Ovary (tissue), 3 donors: ENCODE measurements at regions not wholly inside any gene's neighbourhood (a gene's known extent, or its start where the extent isn't known, plus 50 kb on each side); places are given as distances from the start of the nearest gene placed in this dataset.

Experiments used
- EP300 ChIP-seq: sonication (generic); formaldehyde crosslinking; IDR thresholded peaks from one replicate; pipeline ENCODE4 v1.6.1; 2017; ENCODE audit warnings: antibody characterized with exemption
- POLR2A ChIP-seq: fragments of 450-650 bp; IDR thresholded peaks from one replicate; pipeline ENCODE4 v1.6.1; 2017; ENCODE audit warnings: antibody characterized with exemption, mild to moderate bottlenecking, moderate library complexity
- TF ChIP-seq, protein P1 (sequence below), 3 donors: fragments of 450-650 bp in 2 of 3; fragments of 200-600 bp in 1 of 3; IDR thresholded peaks; one replicate each; pipeline versions ENCODE4 v1.5.1 to v1.8.0; 2016 to 2022; ENCODE audit warnings: antibody characterized with exemption in 3 of 3, mild to moderate bottlenecking in 1 of 3
- donor health status: DM: no; HTN: no; CAD: no.

DNA sequence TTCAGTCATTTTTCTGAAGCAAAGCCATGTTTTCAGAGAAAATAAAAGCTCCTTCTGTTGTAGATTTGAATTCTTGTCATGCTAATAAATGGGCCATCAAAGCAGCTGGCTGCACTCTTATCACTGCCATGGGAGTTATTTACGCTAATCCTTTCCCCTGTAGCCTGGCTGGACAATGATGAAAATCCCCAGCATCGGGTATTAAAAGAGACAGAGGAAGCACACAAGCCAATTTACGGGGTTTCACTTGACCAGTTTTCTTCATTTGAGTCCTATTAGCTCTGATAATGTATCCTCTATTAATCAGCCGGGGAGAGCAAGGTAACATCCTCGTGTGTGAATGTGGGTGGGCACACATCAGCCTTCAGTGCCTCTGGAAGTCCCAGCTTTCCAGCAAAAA lies 470.2 kb upstream of the API5 start:
- TF ChIP-seq, protein P1, sequence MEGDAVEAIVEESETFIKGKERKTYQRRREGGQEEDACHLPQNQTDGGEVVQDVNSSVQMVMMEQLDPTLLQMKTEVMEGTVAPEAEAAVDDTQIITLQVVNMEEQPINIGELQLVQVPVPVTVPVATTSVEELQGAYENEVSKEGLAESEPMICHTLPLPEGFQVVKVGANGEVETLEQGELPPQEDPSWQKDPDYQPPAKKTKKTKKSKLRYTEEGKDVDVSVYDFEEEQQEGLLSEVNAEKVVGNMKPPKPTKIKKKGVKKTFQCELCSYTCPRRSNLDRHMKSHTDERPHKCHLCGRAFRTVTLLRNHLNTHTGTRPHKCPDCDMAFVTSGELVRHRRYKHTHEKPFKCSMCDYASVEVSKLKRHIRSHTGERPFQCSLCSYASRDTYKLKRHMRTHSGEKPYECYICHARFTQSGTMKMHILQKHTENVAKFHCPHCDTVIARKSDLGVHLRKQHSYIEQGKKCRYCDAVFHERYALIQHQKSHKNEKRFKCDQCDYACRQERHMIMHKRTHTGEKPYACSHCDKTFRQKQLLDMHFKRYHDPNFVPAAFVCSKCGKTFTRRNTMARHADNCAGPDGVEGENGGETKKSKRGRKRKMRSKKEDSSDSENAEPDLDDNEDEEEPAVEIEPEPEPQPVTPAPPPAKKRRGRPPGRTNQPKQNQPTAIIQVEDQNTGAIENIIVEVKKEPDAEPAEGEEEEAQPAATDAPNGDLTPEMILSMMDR (IDR thresholded peaks at IDR 0.05), result no peak
- TF ChIP-seq POLR2A, result no peak
- no peak for TF ChIP-seq EP300
